Uterus (tissue), 2 donors: ENCODE measurements at regions not wholly inside any gene's neighbourhood (a gene's known extent, or its start where the extent isn't known, plus 50 kb on each side); places are given as distances from the start of the nearest gene placed in this dataset.

ENCODE experiments used
- POLR2A ChIP-seq, 2 donors: fragments of 450-650 bp; IDR thresholded peaks; one replicate each; pipeline ENCODE4 v1.6.1; 2016; ENCODE audit warnings: antibody characterized with exemption in 2 of 2, mild to moderate bottlenecking in 1 of 2, moderate library complexity in 1 of 2
- TF ChIP-seq, protein P1 (sequence below), 4 experiments: fragments of 200-600 bp in 2 of 4; fragments of 450-650 bp in 2 of 4; sonication (generic) in 2 of 4; IDR thresholded peaks; one replicate each; pipeline ENCODE4 v1.5.1; 2016 to 2019; ENCODE audit warnings: antibody characterized with exemption in 4 of 4, mild to moderate bottlenecking in 2 of 4, moderate library complexity in 1 of 4

DNA sequence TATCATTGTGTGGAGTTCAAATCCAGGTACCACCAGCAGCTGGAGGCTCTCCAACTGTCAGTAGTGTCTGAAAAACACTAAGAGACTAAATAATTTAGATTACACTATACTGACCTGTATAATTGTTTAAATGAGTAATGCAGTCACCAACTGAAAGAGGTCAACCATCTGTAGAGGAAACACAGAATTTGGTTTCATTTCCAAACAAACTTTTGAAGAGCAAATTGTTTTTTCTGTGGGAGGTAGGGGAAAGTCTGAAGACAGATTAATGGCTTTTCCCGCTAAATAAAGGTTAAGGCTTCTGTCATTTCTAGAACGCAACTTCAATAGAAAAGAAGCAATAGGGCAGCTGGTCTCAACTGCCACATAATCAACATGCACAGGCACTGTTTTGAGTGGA is 462.6 kb downstream of the PRKD1 start:
- TF ChIP-seq, protein P1, sequence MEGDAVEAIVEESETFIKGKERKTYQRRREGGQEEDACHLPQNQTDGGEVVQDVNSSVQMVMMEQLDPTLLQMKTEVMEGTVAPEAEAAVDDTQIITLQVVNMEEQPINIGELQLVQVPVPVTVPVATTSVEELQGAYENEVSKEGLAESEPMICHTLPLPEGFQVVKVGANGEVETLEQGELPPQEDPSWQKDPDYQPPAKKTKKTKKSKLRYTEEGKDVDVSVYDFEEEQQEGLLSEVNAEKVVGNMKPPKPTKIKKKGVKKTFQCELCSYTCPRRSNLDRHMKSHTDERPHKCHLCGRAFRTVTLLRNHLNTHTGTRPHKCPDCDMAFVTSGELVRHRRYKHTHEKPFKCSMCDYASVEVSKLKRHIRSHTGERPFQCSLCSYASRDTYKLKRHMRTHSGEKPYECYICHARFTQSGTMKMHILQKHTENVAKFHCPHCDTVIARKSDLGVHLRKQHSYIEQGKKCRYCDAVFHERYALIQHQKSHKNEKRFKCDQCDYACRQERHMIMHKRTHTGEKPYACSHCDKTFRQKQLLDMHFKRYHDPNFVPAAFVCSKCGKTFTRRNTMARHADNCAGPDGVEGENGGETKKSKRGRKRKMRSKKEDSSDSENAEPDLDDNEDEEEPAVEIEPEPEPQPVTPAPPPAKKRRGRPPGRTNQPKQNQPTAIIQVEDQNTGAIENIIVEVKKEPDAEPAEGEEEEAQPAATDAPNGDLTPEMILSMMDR (IDR thresholded peaks at IDR 0.05), result no peak
- no peak for TF ChIP-seq POLR2A (IDR thresholded peaks at IDR 0.05)
